Smooth muscle cell (in vitro differentiated cells): ENCODE measurements at regions not wholly inside any gene's neighbourhood (a gene's known extent, or its start where the extent isn't known, plus 50 kb on each side); places are given as distances from the start of the nearest gene placed in this dataset.

ENCODE experiments used
- DNase-seq: peaks from one replicate; lab custom pipeline; 2025; ENCODE audit not compliant: unreplicated experiment; lab: John Stamatoyannopoulos, UW
- H2AFZ ChIP-seq: fragments of 200-600 bp; sonication (generic); 2 replicates; pipeline ENCODE4 v1.6.0; 2016; ENCODE audit warnings: antibody characterized with exemption, low read depth, mild to moderate bottlenecking
- H3F3A ChIP-seq: fragments of 200-600 bp; sonication (generic); 2 replicates; pipeline ENCODE4 v1.6.0; 2017; ENCODE audit warnings: antibody characterized with exemption, low read depth
- H3K27ac ChIP-seq: fragments of 200-600 bp; sonication (generic); 2 replicates; pipeline ENCODE4 v1.5.1; 2016; ENCODE audit warnings: low read depth, mild to moderate bottlenecking
- H3K27me3 ChIP-seq: fragments of 200-600 bp; sonication (generic); 2 replicates; pipeline ENCODE4 v1.6.1; 2016; ENCODE audit warnings: low read depth, mild to moderate bottlenecking
- H3K36me3 ChIP-seq: fragments of 200-600 bp; sonication (generic); 2 replicates; pipeline ENCODE4 v1.5.1; 2016; ENCODE audit warnings: low read depth
- H3K4me1 ChIP-seq: fragments of 200-600 bp; sonication (generic); 2 replicates; pipeline ENCODE4 v1.5.1; 2016; ENCODE audit warnings: low read depth
- H3K4me2 ChIP-seq: fragments of 200-600 bp; sonication (generic); 2 replicates; pipeline ENCODE4 v1.6.0; 2016; ENCODE audit warnings: mild to moderate bottlenecking
- H3K4me3 ChIP-seq: fragments of 200-600 bp; sonication (generic); 2 replicates; pipeline ENCODE4 v1.5.1; 2016; ENCODE audit warnings: mild to moderate bottlenecking
- H3K79me2 ChIP-seq: fragments of 200-600 bp; sonication (generic); 2 replicates; pipeline ENCODE4 v1.6.0; 2016; ENCODE audit warnings: low read depth, mild to moderate bottlenecking
- H3K9ac ChIP-seq: fragments of 200-600 bp; sonication (generic); 2 replicates; pipeline ENCODE4 v1.6.0; 2016; ENCODE audit warnings: low read depth
- H3K9me3 ChIP-seq: fragments of 200-600 bp; sonication (generic); replicated peaks from 2 replicates; pipeline ENCODE4 v1.5.1; 2016; ENCODE audit warnings: low read depth
- H4K20me1 ChIP-seq: fragments of 200-600 bp; sonication (generic); 2 replicates; pipeline ENCODE4 v1.6.0; 2016; ENCODE audit warnings: low read depth
- CTCF ChIP-seq: fragments of 200-600 bp; sonication (generic); IDR thresholded peaks from 2 replicates; pipeline ENCODE4 v1.5.1; 2017; ENCODE audit warnings: borderline replicate concordance, mild to moderate bottlenecking, antibody characterized with exemption; ENCODE audit not compliant: insufficient read depth, poor library complexity, severe bottlenecking
- WGBS: methylation state at CpG from one replicate; pipeline ENCODE4 v1.1.7; 2016; ENCODE audit warnings: low lambda C conversion rate; 5-methylcytosine and 5-hydroxymethylcytosine counted together

DNA sequence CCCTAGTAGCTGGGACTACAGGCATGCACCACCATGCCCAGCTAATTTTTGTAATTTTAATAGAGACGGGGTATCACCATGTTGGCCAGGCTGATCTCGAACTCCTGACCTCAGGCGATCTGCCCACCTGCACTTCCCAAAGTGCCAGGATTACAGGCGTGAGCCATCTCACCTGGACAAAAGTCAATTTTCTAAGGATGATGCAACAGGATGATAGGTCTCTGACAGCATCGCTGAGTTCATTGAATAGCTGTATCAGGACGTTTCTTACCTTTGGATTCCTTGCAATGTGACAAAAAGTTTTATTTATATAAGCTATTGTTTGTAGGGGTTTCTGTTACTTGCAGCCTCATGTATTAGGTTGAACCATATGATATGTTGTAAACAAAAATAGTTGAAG is 55.5 kb upstream of the PCED1B start:
- Histone ChIP-seq H3K4me2 (peak overlapping the region; percentile 19), H3K9ac (no peak overlapping the region), H3K27ac (no peak overlapping the region), H2AFZ (no peak overlapping the region), H4K20me1 (no peaks in the 10 kb centered on the region), H3K27me3 (no peaks in the 10 kb centered on the region), H3K4me3 (no peak overlapping the region), H3K79me2 (no peaks in the 10 kb centered on the region), H3K36me3 (no peaks in the 10 kb centered on the region), H3K9me3 (no peaks in the 10 kb centered on the region), H3F3A (no peaks in the 10 kb centered on the region), H3K4me1 (no peaks in the 10 kb centered on the region)
- no peak for DNase-seq
- whole genome bisulfite sequencing = 91% methylated on average over 6 of the region's 6 CpGs
- no peak for TF ChIP-seq CTCF

DNA sequence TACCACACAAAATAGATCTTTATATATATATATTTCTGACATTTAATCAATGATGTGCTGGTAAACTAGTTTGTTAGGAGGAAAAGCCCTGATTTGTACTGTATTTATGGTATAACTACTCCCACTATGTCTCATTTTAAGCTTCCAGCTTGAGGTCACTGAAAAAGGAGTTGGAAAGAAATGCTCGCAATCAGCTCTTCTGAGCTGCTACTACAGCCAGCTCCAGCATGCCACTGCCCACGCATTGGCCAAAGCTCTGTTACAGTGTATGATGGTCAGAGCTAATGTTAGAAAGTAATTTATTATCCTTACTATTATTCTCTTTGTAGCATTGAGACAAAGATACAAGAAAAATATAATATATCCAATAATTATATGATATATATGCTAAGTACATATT is 55.0 kb upstream of the PCED1B start:
- no peak overlapping the region for H3K27ac ChIP-seq
- DNase-seq = no peak
- H3K4me1 ChIP-seq = no peaks in the 10 kb centered on the region
- H3K36me3 ChIP-seq = no peaks in the 10 kb centered on the region
- no peak overlapping the region for H2AFZ ChIP-seq
- H4K20me1 ChIP-seq = no peaks in the 10 kb centered on the region
- no peaks in the 10 kb centered on the region for H3K9me3 ChIP-seq
- WGBS = 41% methylated on average over 2 of the region's 2 CpGs
- no peaks in the 10 kb centered on the region for H3K27me3 ChIP-seq
- H3K79me2 ChIP-seq = no peaks in the 10 kb centered on the region
- H3F3A ChIP-seq = no peaks in the 10 kb centered on the region
- no peak for TF ChIP-seq CTCF
- no peak overlapping the region for H3K4me3 ChIP-seq
- no peak overlapping the region for H3K9ac ChIP-seq
- peak overlapping the region; percentile 19 for H3K4me2 ChIP-seq

DNA sequence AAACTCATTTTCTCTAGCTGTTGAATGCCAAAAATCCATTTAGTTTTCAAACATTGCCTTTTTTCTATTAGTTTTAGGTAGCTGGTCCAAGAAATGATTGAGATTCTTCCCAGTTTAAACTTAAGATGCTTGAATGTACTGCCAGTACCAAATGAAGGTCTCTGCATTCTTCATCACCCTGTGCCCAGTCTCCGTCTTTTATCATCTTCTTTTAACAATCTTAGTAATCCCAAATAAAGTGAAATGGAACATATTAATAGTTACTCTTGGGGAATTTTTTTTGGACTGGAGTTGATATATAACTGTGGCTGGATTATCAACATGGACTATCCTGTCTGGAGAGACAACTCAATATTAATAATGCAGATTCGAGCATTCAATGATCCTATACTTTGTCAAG is 54.1 kb upstream of the PCED1B start:
- Histone ChIP-seq H3K4me2 (no peak overlapping the region), H3K9me3 (no peaks in the 10 kb centered on the region), H3K79me2 (no peaks in the 10 kb centered on the region), H3K27me3 (no peaks in the 10 kb centered on the region), H3K4me1 (no peaks in the 10 kb centered on the region), H3K9ac (no peak overlapping the region), H3K27ac (no peak overlapping the region), H3K4me3 (no peak overlapping the region), H2AFZ (no peak overlapping the region), H4K20me1 (no peaks in the 10 kb centered on the region), H3F3A (no peaks in the 10 kb centered on the region), H3K36me3 (no peaks in the 10 kb centered on the region)
- no peak for TF ChIP-seq CTCF
- DNase-seq = no peak
- WGBS = 89% methylated on average over 2 of the region's 2 CpGs

DNA sequence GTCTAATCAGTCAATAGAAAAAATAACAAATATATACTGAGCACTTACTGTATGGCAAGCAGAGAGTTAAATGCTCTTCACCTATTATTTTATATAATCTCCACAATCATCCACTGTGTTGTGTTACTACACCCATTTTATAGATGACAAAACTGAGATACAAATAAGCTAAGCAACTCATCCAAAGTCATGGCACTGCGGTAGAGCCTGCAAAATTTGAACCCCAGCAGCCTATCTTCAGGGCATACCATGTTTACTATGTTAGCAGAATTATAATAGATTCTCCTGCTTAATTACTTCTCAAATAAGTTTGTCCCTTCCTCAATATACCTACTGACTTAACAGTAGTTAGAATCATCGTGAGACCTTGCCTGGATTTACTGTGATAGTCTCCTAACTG is 53.6 kb upstream of the PCED1B start:
- no peaks in the 10 kb centered on the region for H4K20me1 ChIP-seq
- H3K27me3 ChIP-seq = no peaks in the 10 kb centered on the region
- H3K36me3 ChIP-seq = no peaks in the 10 kb centered on the region
- H3F3A ChIP-seq = no peaks in the 10 kb centered on the region
- H3K4me2 ChIP-seq = no peak overlapping the region
- no peak for TF ChIP-seq CTCF
- H3K79me2 ChIP-seq = no peaks in the 10 kb centered on the region
- DNase-seq = no peak
- no peaks in the 10 kb centered on the region for H3K4me1 ChIP-seq
- no peak overlapping the region for H3K9ac ChIP-seq
- whole genome bisulfite sequencing = 98% methylated on average over 2 of the region's 2 CpGs
- no peak overlapping the region for H2AFZ ChIP-seq
- H3K27ac ChIP-seq = no peak overlapping the region
- no peak overlapping the region for H3K4me3 ChIP-seq
- no peaks in the 10 kb centered on the region for H3K9me3 ChIP-seq
